ENCODE measurements at regions not wholly inside any gene's neighbourhood (a gene's known extent, or its start where the extent isn't known, plus 50 kb on each side); places are given as distances from the start of the nearest gene placed in this dataset.

DNA sequence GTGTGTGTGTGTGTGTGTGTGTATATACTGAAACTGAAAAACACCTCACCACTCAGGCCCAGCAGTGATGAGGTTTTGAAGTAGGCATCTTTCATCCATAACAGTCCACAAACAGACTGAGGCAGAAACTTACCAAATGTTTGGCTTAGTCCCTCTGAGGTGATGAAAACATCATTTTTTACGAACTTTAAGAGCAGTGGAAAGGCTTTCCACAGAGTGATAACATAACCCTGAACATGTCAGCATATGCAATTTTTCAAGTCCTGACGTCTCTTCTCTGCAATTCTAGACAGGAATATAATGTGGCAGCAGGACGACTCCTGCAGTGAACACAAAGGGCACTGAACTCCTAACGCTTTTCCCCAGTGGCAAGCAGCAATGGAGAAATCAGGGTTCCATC lies 247.0 kb upstream of the THBS1 start:
- H3K9me3 ChIP-seq, result no peaks in the 10 kb centered on the region
- in situ Hi-C loops (cut with MboI; ENCODE audit: low sequenced_read_pairs), result no loop called here
- H3K27me3 ChIP-seq (ENCODE audit: low read depth), result no peaks in the 10 kb centered on the region
- DNase-seq (ENCODE audit: low spot score in 2 of 2), result no peak
- no peaks in the 10 kb centered on the region for H3K36me3 ChIP-seq (replicated peaks)
- H3K4me3 ChIP-seq, result no peak overlapping the region
- no peaks in the 10 kb centered on the region for H3K4me1 ChIP-seq

DNA sequence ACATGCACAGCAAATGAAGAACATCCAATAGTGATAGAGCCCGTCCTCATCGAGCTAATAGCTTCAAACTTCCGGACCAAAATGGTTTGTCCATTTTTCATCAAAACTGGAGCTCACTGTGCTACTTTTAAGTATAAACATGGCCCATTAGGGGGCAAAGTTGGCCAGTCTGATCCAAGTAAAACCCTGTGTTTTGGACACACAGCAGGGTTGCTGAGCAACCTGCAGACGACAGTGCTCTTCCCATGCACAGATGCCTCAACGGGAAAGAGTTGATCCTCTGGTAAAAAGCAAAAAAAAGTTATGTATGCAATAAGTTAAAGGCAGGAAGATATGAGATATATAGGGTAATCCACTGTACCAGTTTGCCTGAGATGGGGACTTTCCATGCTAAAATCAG lies 244.0 kb upstream of the THBS1 start:
- Histone ChIP-seq H3K9me3 (no peaks in the 10 kb centered on the region), H3K27me3 (ENCODE audit: low read depth) (no peaks in the 10 kb centered on the region), H3K4me1 (no peaks in the 10 kb centered on the region), H3K4me3 (no peak overlapping the region), H3K36me3 (replicated peaks) (no peaks in the 10 kb centered on the region)
- no peak for DNase-seq (ENCODE audit: low spot score in 2 of 2)
- in situ Hi-C loops (cut with MboI; ENCODE audit: low sequenced_read_pairs), result no loop called here

DNA sequence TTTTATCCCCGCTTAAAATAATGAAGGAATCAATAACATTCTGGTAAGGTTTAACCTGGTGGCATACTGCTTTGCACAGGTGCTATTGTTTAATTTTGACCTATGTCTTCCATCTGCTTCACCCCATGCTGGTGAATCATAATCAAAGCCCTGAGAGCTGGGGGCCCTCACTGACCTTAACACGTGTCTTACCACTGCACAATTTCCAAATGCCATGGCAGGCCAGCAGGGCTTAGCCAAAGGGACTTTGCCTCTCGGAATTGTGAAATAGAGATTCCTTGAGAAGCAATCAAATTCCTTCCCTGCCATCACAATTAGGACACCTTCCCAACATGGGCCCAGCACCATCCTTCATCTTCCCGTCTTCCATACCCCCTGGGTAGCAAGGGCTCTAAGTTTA lies 242.6 kb upstream of the THBS1 start:
- no peaks in the 10 kb centered on the region for H3K9me3 ChIP-seq
- in situ Hi-C loops (cut with MboI; ENCODE audit: low sequenced_read_pairs), result no loop called here
- DNase-seq (ENCODE audit: low spot score in 2 of 2), result no peak
- H3K4me3 ChIP-seq, result no peak overlapping the region
- no peaks in the 10 kb centered on the region for H3K4me1 ChIP-seq
- no peaks in the 10 kb centered on the region for H3K36me3 ChIP-seq (replicated peaks)
- no peaks in the 10 kb centered on the region for H3K27me3 ChIP-seq (ENCODE audit: low read depth)

DNA sequence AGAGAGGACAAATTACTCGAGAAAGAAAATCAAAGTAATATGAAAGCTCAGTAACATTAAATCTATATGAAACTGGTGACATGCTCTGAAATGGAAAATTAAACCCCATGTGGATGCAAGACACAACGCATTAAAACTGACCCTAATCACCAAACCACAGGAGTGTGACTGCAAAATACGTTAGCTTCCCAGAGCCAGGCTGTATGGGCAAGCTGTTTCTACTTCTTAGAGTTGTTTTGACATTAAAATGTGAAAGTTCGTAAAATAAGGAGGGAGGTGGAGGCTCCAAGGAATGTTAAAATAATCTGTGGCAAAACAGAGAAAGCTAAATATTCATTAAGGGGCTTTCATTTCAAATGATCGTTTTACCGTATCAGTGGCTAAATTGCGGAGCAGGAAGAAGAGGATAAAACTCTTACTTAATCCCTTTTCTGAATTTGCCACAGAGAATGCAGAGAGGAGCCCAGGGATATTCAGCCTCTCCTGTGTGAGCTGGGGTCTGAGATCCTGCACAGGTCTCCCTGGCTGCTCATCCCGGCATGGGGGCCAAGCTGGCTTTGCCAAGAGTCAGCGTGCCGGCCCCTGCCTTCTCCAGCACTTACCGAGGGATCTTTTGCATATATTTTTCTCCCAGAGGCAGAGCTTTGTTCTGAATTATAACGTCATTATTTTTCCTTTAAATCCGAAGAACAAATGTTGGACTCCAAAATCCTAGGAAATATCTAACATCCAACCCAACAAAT lies 239.8 kb upstream of the THBS1 start:
- no peaks in the 10 kb centered on the region for H3K36me3 ChIP-seq (replicated peaks)
- no peaks in the 10 kb centered on the region for H3K9me3 ChIP-seq
- peaks cover 10% of the 10 kb centered on the region for H3K4me1 ChIP-seq
- no peak overlapping the region for H3K4me3 ChIP-seq
- DNase-seq (ENCODE audit: low spot score in 2 of 2), result no peak
- in situ Hi-C loops (cut with MboI; ENCODE audit: low sequenced_read_pairs), result no loop called here
- no peaks in the 10 kb centered on the region for H3K27me3 ChIP-seq (ENCODE audit: low read depth)

DNA sequence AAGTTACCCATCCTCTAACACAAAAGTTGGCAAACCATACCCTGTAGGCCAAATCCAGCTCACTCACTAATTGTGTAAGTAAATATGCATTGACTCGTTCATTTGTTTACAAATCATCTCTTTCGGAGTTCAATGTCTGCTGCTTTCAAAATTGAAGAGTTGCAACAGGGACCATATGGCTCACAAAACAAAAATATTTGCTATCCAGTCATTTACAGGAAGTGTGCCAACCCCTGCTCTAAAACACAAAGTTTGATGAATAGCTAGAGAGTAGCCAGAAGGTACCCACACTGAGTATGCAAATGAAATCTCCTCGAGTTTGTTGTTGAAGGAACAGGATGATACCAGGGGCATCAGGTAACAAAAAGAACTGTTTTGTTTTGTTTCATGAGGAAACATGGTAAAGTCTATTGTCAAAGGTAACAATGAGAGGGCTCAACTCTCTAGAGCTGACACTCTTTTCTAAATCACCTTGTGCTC lies 236.2 kb upstream of the THBS1 start:
- in situ Hi-C loops (cut with MboI; ENCODE audit: low sequenced_read_pairs), result no loop called here
- no peaks in the 10 kb centered on the region for H3K9me3 ChIP-seq
- no peak overlapping the region for H3K4me3 ChIP-seq
- peaks cover 10% of the 10 kb centered on the region for H3K4me1 ChIP-seq
- no peak for DNase-seq (ENCODE audit: low spot score in 2 of 2)
- no peaks in the 10 kb centered on the region for H3K36me3 ChIP-seq (replicated peaks)
- no peaks in the 10 kb centered on the region for H3K27me3 ChIP-seq (ENCODE audit: low read depth)

DNA sequence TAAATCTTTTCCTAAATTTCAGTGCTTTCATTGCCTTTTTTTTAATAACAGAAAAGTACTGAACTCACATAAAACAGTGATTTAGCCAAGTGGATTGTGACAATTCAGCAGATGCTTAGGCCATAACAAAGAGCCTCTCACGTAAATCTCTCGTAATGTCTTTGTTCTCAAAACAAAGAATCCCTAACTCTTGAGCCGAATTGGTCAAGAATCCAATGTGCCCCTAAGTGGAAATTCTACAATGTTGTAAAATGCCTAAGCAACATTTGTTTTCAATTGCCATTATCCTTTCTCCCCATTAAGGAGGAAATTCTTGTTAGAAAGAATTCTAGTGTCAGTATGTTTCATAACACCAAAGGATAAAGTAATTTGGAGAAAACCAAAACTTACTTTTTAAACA lies 235.7 kb upstream of the THBS1 start:
- in situ Hi-C loops (cut with MboI; ENCODE audit: low sequenced_read_pairs), result no loop called here
- Histone ChIP-seq H3K27me3 (ENCODE audit: low read depth) (no peaks in the 10 kb centered on the region), H3K9me3 (no peaks in the 10 kb centered on the region), H3K36me3 (replicated peaks) (no peaks in the 10 kb centered on the region), H3K4me3 (no peak overlapping the region), H3K4me1 (peaks cover 10% of the 10 kb centered on the region)
- peak in 1 of 2 experiments; percentile 85 for DNase-seq (ENCODE audit: low spot score in 2 of 2)

- in situ Hi-C loops (cut with MboI; ENCODE audit: low sequenced_read_pairs), result no loop called here
- Histone ChIP-seq H3K9me3 (no peaks in the 10 kb centered on the region), H3K4me3 (no peak overlapping the region), H3K27me3 (ENCODE audit: low read depth) (no peaks in the 10 kb centered on the region), H3K4me1 (peaks cover 10% of the 10 kb centered on the region), H3K36me3 (replicated peaks) (no peaks in the 10 kb centered on the region)
- DNase-seq (ENCODE audit: low spot score in 2 of 2), result no peak
Measured at GRCh38 chr15:39347453-39347852, 233.4 kb upstream of the THBS1 start.

- DNase-seq (ENCODE audit: low spot score in 2 of 2), result no peak
- peaks cover 2% of the 10 kb centered on the region for H3K4me1 ChIP-seq
- in situ Hi-C loops (cut with MboI; ENCODE audit: low sequenced_read_pairs), result no loop called here
- no peaks in the 10 kb centered on the region for H3K36me3 ChIP-seq (replicated peaks)
- H3K27me3 ChIP-seq (ENCODE audit: low read depth), result no peaks in the 10 kb centered on the region
- no peak overlapping the region for H3K4me3 ChIP-seq
- no peaks in the 10 kb centered on the region for H3K9me3 ChIP-seq
Measured at GRCh38 chr15:39350785-39351184, 230.1 kb upstream of the THBS1 start.

GRCh38 chr15:39354189-39354588 lies 226.7 kb upstream of the THBS1 start:
- Histone ChIP-seq H3K9me3 (no peaks in the 10 kb centered on the region), H3K4me3 (no peak overlapping the region), H3K27me3 (ENCODE audit: low read depth) (no peaks in the 10 kb centered on the region), H3K4me1 (no peaks in the 10 kb centered on the region), H3K36me3 (replicated peaks) (no peaks in the 10 kb centered on the region)
- in situ Hi-C loops (cut with MboI; ENCODE audit: low sequenced_read_pairs), result no loop called here
- DNase-seq (ENCODE audit: low spot score in 2 of 2), result no peak

GRCh38 chr15:39357480-39358268 lies 223.2 kb upstream of the THBS1 start:
- Histone ChIP-seq H3K9me3 (no peaks in the 10 kb centered on the region), H3K4me3 (no peak overlapping the region), H3K27me3 (ENCODE audit: low read depth) (no peaks in the 10 kb centered on the region), H3K36me3 (replicated peaks) (no peaks in the 10 kb centered on the region), H3K4me1 (no peaks in the 10 kb centered on the region)
- in situ Hi-C loops (cut with MboI; ENCODE audit: low sequenced_read_pairs), result no loop called here
- no peak for DNase-seq (ENCODE audit: low spot score in 2 of 2)

- H3K9me3 ChIP-seq, result no peaks in the 10 kb centered on the region
- no peaks in the 10 kb centered on the region for H3K36me3 ChIP-seq (replicated peaks)
- H3K4me1 ChIP-seq, result no peaks in the 10 kb centered on the region
- no peaks in the 10 kb centered on the region for H3K27me3 ChIP-seq (ENCODE audit: low read depth)
- in situ Hi-C loops (cut with MboI; ENCODE audit: low sequenced_read_pairs), result no loop called here
- H3K4me3 ChIP-seq, result no peak overlapping the region
- DNase-seq (ENCODE audit: low spot score in 2 of 2), result no peak
Measured at GRCh38 chr15:39358441-39359041, 222.3 kb upstream of the THBS1 start.

GRCh38 chr15:39359771-39360170 lies 221.1 kb upstream of the THBS1 start:
- no peaks in the 10 kb centered on the region for H3K4me1 ChIP-seq
- H3K27me3 ChIP-seq (ENCODE audit: low read depth), result no peaks in the 10 kb centered on the region
- in situ Hi-C loops (cut with MboI; ENCODE audit: low sequenced_read_pairs), result no loop called here
- DNase-seq (ENCODE audit: low spot score in 2 of 2), result no peak
- H3K4me3 ChIP-seq, result no peak overlapping the region
- no peaks in the 10 kb centered on the region for H3K9me3 ChIP-seq
- H3K36me3 ChIP-seq (replicated peaks), result no peaks in the 10 kb centered on the region

- Histone ChIP-seq H3K36me3 (replicated peaks) (no peaks in the 10 kb centered on the region), H3K4me3 (no peak overlapping the region), H3K9me3 (no peaks in the 10 kb centered on the region), H3K27me3 (ENCODE audit: low read depth) (no peaks in the 10 kb centered on the region), H3K4me1 (no peaks in the 10 kb centered on the region)
- in situ Hi-C loops (cut with MboI; ENCODE audit: low sequenced_read_pairs), result no loop called here
- DNase-seq (ENCODE audit: low spot score in 2 of 2), result no peak
Measured at GRCh38 chr15:39360452-39360851, 220.4 kb upstream of the THBS1 start.

DNA sequence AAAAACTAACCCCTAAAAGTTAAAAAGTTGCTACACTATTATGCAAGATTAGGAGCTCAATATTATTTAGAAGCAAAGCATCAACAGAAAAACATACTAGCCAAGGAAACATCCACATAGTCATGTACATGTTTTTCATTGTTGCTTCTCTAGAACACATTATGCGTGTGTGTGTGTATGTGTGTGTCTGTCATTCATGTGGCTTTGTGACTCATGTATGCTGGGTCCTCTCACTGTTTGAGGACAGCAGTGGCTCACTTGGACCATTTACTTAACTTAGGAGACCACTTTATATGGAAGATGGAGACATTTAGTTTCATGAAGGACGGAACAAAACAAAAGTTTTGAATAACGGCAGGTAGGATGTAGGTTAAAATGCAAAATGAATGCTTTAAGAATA lies 219.4 kb upstream of the THBS1 start:
- in situ Hi-C loops (cut with MboI; ENCODE audit: low sequenced_read_pairs), result no loop called here
- no peak overlapping the region for H3K4me3 ChIP-seq
- no peak for DNase-seq (ENCODE audit: low spot score in 2 of 2)
- H3K36me3 ChIP-seq (replicated peaks), result no peaks in the 10 kb centered on the region
- no peaks in the 10 kb centered on the region for H3K9me3 ChIP-seq
- no peaks in the 10 kb centered on the region for H3K4me1 ChIP-seq
- H3K27me3 ChIP-seq (ENCODE audit: low read depth), result no peaks in the 10 kb centered on the region

Data from HAP-1 (cell line).